ENCODE measurements at regions not wholly inside any gene's neighbourhood (a gene's known extent, or its start where the extent isn't known, plus 50 kb on each side); places are given as distances from the start of the nearest gene placed in this dataset.

GRCh38 chr2:2823061-2823753 lies 492.1 kb upstream of the MYT1L start:
- DNase-seq (ENCODE audit: extremely low read depth, low read depth): no peak

- no peak for DNase-seq (ENCODE audit: extremely low read depth, low read depth)
Measured at GRCh38 chr2:2822143-2822542, 491.1 kb upstream of the MYT1L start.

GRCh38 chr2:2812648-2813047 lies 481.6 kb upstream of the MYT1L start:
- DNase-seq (ENCODE audit: extremely low read depth, low read depth): no peak

- no peak for DNase-seq (ENCODE audit: extremely low read depth, low read depth)
Measured at GRCh38 chr2:2812117-2812516, 481.0 kb upstream of the MYT1L start.

- no peak for DNase-seq (ENCODE audit: extremely low read depth, low read depth)
Measured at GRCh38 chr2:2810504-2810903, 479.4 kb upstream of the MYT1L start.

- DNase-seq (ENCODE audit: extremely low read depth, low read depth): no peak
Measured at GRCh38 chr2:2809771-2810170, 478.7 kb upstream of the MYT1L start.

GRCh38 chr2:2808551-2809058 lies 477.5 kb upstream of the MYT1L start:
- no peak for DNase-seq (ENCODE audit: extremely low read depth, low read depth)

- no peak for DNase-seq (ENCODE audit: extremely low read depth, low read depth)
Measured at GRCh38 chr2:2806711-2807110, 475.6 kb upstream of the MYT1L start.

GRCh38 chr2:2805263-2805662 lies 474.2 kb upstream of the MYT1L start:
- DNase-seq (ENCODE audit: extremely low read depth, low read depth): no peak

- DNase-seq (ENCODE audit: extremely low read depth, low read depth): no peak
Measured at GRCh38 chr2:2804528-2804927, 473.5 kb upstream of the MYT1L start.

- no peak for DNase-seq (ENCODE audit: extremely low read depth, low read depth)
Measured at GRCh38 chr2:2801458-2801857, 470.4 kb upstream of the MYT1L start.

GRCh38 chr2:2800697-2801096 lies 469.6 kb upstream of the MYT1L start:
- no peak for DNase-seq (ENCODE audit: extremely low read depth, low read depth)

GRCh38 chr2:2800001-2800400 lies 468.9 kb upstream of the MYT1L start:
- DNase-seq (ENCODE audit: extremely low read depth, low read depth): no peak

GRCh38 chr2:2799151-2799697 lies 468.1 kb upstream of the MYT1L start:
- no peak for DNase-seq (ENCODE audit: extremely low read depth, low read depth)

- DNase-seq (ENCODE audit: extremely low read depth, low read depth): no peak
Measured at GRCh38 chr2:2798337-2798736, 467.3 kb upstream of the MYT1L start.

GRCh38 chr2:2797797-2798196 lies 466.7 kb upstream of the MYT1L start:
- DNase-seq (ENCODE audit: extremely low read depth, low read depth): no peak

GRCh38 chr2:2796207-2796606 lies 465.1 kb upstream of the MYT1L start:
- DNase-seq (ENCODE audit: extremely low read depth, low read depth): no peak

GRCh38 chr2:2795438-2796091 lies 464.5 kb upstream of the MYT1L start:
- no peak for DNase-seq (ENCODE audit: extremely low read depth, low read depth)

GRCh38 chr2:2793925-2794560 lies 463.0 kb upstream of the MYT1L start:
- DNase-seq (ENCODE audit: extremely low read depth, low read depth): no peak

GRCh38 chr2:2793514-2793913 lies 462.4 kb upstream of the MYT1L start:
- DNase-seq (ENCODE audit: extremely low read depth, low read depth): no peak

GRCh38 chr2:2791606-2792005 lies 460.5 kb upstream of the MYT1L start:
- DNase-seq (ENCODE audit: extremely low read depth, low read depth): no peak

- no peak for DNase-seq (ENCODE audit: extremely low read depth, low read depth)
Measured at GRCh38 chr2:2791031-2791430, 460.0 kb upstream of the MYT1L start.
